Immature natural killer cell (primary cell): ENCODE measurements at regions not wholly inside any gene's neighbourhood (a gene's known extent, or its start where the extent isn't known, plus 50 kb on each side); places are given as distances from the start of the nearest gene placed in this dataset.

Experiments used
- DNase-seq, 3 donors: peaks; one replicate each; pipeline ENCODE4 v3.0.0; 2022; ENCODE audit warnings: mixed read lengths in 1 of 3
- H3K27ac Mint-ChIP-seq, 6 donors: one replicate each; pipeline ENCODE4 v1.8.0; 2020; ENCODE audit warnings: mixed read lengths in 6 of 6, mild to moderate bottlenecking in 5 of 6, inconsistent platforms in 4 of 6, moderate library complexity in 3 of 6
- H3K27me3 Mint-ChIP-seq, 3 donors: one replicate each; pipeline ENCODE4 v1.8.0; 2020 to 2021; ENCODE audit warnings: low read depth in 3 of 3, mild to moderate bottlenecking in 3 of 3, mixed read lengths in 3 of 3, moderate library complexity in 3 of 3, inconsistent platforms in 1 of 3
- H3K36me3 Mint-ChIP-seq, 3 donors: one replicate each; pipeline ENCODE4 v1.8.0; 2020; ENCODE audit warnings: mixed read lengths in 3 of 3, inconsistent platforms in 2 of 3, mild to moderate bottlenecking in 2 of 3
- H3K4me1 Mint-ChIP-seq, 2 donors: one replicate each; pipeline ENCODE4 v1.8.0; 2020; ENCODE audit warnings: inconsistent platforms in 2 of 2, mild to moderate bottlenecking in 2 of 2, mixed read lengths in 2 of 2, moderate library complexity in 1 of 2
- H3K4me3 Mint-ChIP-seq, 5 donors: one replicate each; pipeline ENCODE4 v1.8.0; 2020; ENCODE audit warnings: mild to moderate bottlenecking in 5 of 5, mixed read lengths in 5 of 5, inconsistent platforms in 3 of 5, moderate library complexity in 3 of 5
- H3K9me3 Mint-ChIP-seq, 6 donors: one replicate each; pipeline ENCODE4 v1.8.0; 2020; ENCODE audit warnings: mild to moderate bottlenecking in 6 of 6, mixed read lengths in 6 of 6, inconsistent platforms in 4 of 6, moderate library complexity in 3 of 6

DNA sequence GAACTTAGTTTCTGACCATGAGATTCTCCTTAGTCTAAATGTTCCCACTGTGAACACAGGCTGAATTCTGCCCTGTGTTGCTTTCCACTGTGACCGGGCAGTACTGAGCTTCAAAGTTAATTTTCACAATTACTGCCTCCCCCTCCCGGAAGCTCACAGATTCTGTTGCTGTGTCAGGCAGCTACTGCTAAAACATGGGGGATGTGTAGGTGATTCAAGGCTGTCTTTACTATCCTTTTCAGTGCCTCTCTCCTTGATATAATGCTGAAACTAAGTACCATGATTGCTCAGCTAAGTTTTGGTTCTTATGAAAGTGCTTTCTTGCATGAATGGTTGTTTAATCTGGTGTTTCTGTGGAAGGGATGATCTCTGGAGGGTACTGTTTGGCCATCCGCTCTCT lies 428.3 kb upstream of the NOVA1 start:
- Mint-ChIP-seq H3K27ac (no peak overlapping the region), H3K4me1 (no peaks in the 10 kb centered on the region), H3K27me3 (no peaks in the 10 kb centered on the region), H3K36me3 (no peaks in the 10 kb centered on the region), H3K4me3 (no peak overlapping the region), H3K9me3 (peaks cover 2 to 34% (median 6%) of the 10 kb centered on the region in 6 donors)
- no peak for DNase-seq

DNA sequence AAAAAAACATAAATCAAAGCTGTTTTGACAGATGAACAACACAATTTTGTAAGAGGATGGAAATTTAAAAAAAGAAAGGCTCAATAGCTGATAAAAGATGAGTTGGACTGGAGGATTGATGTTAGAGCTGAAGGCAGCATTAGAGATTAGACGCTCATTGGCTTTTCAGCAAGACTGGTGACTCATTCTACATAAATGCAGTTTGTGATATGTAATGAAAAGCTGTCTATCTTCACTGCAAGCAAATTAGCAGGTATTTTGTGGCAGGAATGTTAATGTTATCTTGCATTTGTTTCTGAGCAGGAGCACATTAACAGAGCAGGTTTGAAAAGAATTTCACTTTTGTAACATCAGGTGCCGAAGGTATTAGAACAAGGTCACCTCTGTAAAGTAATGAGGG lies 442.7 kb upstream of the NOVA1 start:
- no peak overlapping the region for H3K4me3 Mint-ChIP-seq
- H3K27me3 Mint-ChIP-seq: peaks cover 0 to 1% (median 0%) of the 10 kb centered on the region in 3 donors
- no peak for DNase-seq
- H3K36me3 Mint-ChIP-seq: no peaks in the 10 kb centered on the region
- H3K9me3 Mint-ChIP-seq: peaks cover 6 to 50% (median 21%) of the 10 kb centered on the region in 6 donors
- H3K4me1 Mint-ChIP-seq: no peaks in the 10 kb centered on the region
- H3K27ac Mint-ChIP-seq: no peak overlapping the region

DNA sequence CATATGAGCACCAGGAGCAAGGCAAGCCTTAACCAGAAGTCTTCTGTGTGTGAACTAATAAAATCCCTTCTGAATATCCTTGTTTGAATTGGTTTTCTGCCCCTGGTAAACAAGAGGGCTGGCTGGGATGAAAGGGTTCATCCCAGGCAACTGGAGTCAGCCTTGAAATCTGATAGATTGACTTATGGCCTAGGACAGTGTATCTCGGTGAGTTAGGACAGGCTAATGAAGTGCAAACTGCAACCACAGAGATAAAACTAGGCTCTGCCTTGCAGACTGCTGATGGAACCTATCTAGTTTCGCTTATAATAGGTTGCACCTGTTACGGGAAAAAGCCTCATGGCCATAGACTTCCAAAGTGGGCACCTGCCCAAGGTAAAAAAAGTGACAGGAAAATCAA lies 451.9 kb upstream of the NOVA1 start:
- Mint-ChIP-seq H3K27me3 (peaks cover 0 to 3% (median 0%) of the 10 kb centered on the region in 3 donors), H3K36me3 (no peaks in the 10 kb centered on the region), H3K4me3 (no peak overlapping the region), H3K4me1 (no peaks in the 10 kb centered on the region), H3K9me3 (peaks cover 5 to 44% (median 21%) of the 10 kb centered on the region in 6 donors), H3K27ac (no peak overlapping the region)
- no peak for DNase-seq

DNA sequence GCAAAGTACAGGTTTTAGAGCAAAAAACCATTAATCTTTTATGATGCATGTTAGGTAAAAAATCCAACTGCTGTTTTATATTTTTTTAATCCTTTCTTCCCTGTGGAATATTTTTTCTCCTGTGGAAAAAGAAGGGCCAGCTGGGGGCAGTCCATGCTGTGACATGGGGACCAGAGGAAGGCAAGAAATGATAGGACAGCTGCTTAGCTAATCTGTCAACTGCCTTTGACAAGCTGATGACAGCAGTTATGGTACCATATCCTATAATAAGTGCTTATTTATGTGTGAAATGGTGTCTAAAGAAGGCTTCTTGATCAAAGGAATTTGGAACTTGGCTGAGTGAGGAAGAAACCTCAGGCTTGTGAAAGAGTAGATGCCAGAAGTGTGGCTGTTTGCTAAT lies 452.4 kb upstream of the NOVA1 start:
- Mint-ChIP-seq H3K36me3 (no peaks in the 10 kb centered on the region), H3K4me3 (no peak overlapping the region), H3K4me1 (no peaks in the 10 kb centered on the region), H3K27me3 (peaks cover 0 to 3% (median 0%) of the 10 kb centered on the region in 3 donors), H3K27ac (no peak overlapping the region), H3K9me3 (peaks cover 5 to 45% (median 22%) of the 10 kb centered on the region in 6 donors)
- DNase-seq: no peak

DNA sequence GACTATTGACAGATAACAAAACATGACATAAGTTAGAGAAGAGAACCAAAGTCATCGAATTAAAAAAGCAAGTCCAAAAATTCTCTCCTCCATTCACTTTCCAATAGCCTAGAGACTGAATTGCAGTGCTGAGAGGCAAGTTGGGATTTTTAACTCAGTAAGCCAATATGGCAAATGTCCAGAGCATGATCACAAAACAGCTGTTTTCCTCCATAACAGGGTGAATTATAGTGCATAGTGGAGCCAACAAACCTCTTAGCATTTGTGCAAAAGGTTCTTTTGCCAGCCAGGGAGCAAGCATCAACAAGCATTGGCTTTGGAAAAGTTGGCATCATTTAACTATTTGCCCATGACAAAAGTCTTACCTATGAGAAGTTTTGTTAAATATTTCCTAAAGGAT lies 458.8 kb upstream of the NOVA1 start:
- no peaks in the 10 kb centered on the region for H3K36me3 Mint-ChIP-seq

DNA sequence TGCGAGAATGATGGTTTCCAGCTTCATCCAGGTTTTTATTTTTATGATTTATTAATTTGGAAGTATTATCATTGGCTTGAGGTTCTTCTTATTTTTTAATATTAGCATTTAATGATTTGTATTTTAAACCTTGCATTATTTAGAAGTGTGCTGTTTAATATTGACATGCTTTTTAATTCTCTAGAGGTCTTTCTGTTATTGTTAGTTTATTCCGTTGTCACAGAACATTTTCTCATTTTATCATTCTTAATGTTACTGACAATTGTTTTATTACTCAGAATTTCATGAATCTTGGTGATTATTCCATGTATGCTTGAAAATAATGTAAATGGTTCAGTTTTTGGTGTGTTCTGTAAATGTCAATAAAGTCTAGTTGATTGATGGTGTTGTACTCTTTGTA lies 463.5 kb upstream of the NOVA1 start:
- no peak for DNase-seq
- H3K27me3 Mint-ChIP-seq: no peaks in the 10 kb centered on the region
- no peak overlapping the region for H3K4me3 Mint-ChIP-seq
- no peaks in the 10 kb centered on the region for H3K36me3 Mint-ChIP-seq
- no peaks in the 10 kb centered on the region for H3K4me1 Mint-ChIP-seq
- no peak overlapping the region for H3K27ac Mint-ChIP-seq
- H3K9me3 Mint-ChIP-seq: peaks cover 8 to 35% (median 20%) of the 10 kb centered on the region in 6 donors

More for the DNA sequence above, 458.8 kb upstream of the NOVA1 start:
- DNase-seq: no peak
- Mint-ChIP-seq H3K27ac (no peak overlapping the region), H3K4me3 (no peak overlapping the region), H3K27me3 (peaks cover 0 to 3% (median 0%) of the 10 kb centered on the region in 3 donors), H3K9me3 (peaks cover 7 to 42% (median 27%) of the 10 kb centered on the region in 6 donors), H3K4me1 (no peaks in the 10 kb centered on the region)

DNA sequence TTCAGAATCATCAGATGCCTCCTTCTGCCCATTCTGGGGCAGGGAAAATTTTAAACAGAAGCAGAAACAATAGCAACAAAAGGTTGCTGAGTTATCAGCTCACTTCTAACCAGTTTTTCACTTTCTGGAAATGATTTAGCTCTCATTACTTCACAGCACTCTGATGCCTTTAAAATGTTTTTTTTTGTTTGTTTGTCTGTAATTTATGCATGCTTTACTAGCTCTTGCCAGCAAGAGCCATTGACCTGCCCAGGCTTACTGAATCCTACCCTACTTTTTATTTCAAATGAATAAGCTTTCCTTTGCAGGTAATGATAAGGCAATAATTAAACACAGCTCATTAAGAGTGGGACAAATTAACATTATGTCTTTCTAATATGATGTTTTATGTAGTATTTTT lies 466.1 kb upstream of the NOVA1 start:
- no peaks in the 10 kb centered on the region for H3K4me1 Mint-ChIP-seq
- H3K9me3 Mint-ChIP-seq: peaks cover 2 to 26% (median 19%) of the 10 kb centered on the region in 6 donors
- H3K4me3 Mint-ChIP-seq: no peak overlapping the region
- DNase-seq: no peak
- H3K36me3 Mint-ChIP-seq: no peaks in the 10 kb centered on the region
- no peak overlapping the region for H3K27ac Mint-ChIP-seq
- H3K27me3 Mint-ChIP-seq: peaks cover 0 to 2% (median 0%) of the 10 kb centered on the region in 3 donors

DNA sequence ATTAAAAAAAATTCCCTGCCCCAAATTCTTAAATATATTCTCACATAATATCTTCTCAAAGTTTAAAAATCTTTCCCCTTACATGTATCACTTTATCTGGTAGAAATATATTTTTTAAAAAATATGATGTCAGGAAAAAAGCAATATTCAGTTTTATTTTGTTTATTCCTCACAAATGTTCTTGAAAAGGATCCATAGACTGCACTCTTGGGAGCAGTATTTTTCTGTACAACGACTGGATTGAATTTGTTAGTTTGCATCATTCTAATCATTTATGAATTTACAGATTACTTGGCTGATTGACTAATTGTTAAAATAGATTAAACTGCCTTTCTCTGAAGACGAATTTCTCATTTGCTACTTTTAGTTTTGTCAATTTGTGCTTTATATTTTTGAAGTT lies 468.1 kb upstream of the NOVA1 start:
- no peak overlapping the region for H3K4me3 Mint-ChIP-seq
- peaks cover 5 to 30% (median 19%) of the 10 kb centered on the region in 6 donors for H3K9me3 Mint-ChIP-seq
- H3K27me3 Mint-ChIP-seq: peaks cover 0 to 2% (median 0%) of the 10 kb centered on the region in 3 donors
- no peaks in the 10 kb centered on the region for H3K36me3 Mint-ChIP-seq
- H3K4me1 Mint-ChIP-seq: no peaks in the 10 kb centered on the region
- no peak overlapping the region for H3K27ac Mint-ChIP-seq
- no peak for DNase-seq

DNA sequence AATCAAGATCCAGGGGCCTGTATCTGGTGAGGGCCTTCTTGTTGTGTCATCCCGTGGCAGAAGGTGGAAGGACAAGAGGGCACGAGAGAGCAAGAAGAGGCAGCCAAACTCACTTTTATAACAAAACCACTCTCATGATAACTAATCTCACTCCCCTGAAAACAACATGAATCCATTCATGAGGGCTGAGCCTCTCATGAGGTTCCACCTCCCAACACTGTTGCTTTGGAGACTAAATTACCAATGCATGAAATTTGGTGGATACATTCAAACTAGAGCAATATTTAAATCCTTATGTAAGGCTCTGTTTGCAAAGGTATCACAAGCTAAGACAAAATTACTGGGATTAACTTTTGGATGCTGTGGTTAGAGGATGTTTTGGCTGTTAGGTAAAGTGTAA lies 470.1 kb upstream of the NOVA1 start:
- Mint-ChIP-seq H3K4me1 (no peaks in the 10 kb centered on the region), H3K9me3 (peaks cover 7 to 34% (median 14%) of the 10 kb centered on the region in 6 donors), H3K4me3 (no peak overlapping the region), H3K27me3 (peaks cover 0 to 2% (median 1%) of the 10 kb centered on the region in 3 donors), H3K27ac (no peak overlapping the region), H3K36me3 (no peaks in the 10 kb centered on the region)
- no peak for DNase-seq

DNA sequence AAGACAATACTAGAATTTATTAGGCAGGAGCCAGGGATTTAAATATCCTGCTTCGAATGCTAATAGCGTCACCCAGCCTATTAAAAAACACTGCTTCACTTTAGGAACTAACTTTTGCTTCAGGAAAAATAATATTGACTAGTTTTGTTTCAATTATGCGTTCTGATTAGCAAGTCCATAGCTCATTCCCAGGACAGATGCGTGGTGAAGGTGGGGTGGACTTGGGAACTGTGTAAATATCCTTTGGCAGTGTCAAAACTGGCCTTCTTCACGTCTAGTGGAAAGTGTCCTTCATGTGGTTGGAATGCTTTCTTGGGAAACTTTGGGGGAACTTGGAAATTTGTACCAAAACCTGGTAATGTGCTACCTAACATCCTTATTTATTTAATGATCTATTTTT lies 474.8 kb upstream of the NOVA1 start:
- peaks cover 6 to 23% (median 9%) of the 10 kb centered on the region in 6 donors for H3K9me3 Mint-ChIP-seq
- H3K27me3 Mint-ChIP-seq: peaks cover 0 to 2% (median 1%) of the 10 kb centered on the region in 3 donors
- no peaks in the 10 kb centered on the region for H3K4me1 Mint-ChIP-seq
- H3K27ac Mint-ChIP-seq: no peak overlapping the region
- no peaks in the 10 kb centered on the region for H3K36me3 Mint-ChIP-seq
- no peak for DNase-seq
- no peak overlapping the region for H3K4me3 Mint-ChIP-seq

DNA sequence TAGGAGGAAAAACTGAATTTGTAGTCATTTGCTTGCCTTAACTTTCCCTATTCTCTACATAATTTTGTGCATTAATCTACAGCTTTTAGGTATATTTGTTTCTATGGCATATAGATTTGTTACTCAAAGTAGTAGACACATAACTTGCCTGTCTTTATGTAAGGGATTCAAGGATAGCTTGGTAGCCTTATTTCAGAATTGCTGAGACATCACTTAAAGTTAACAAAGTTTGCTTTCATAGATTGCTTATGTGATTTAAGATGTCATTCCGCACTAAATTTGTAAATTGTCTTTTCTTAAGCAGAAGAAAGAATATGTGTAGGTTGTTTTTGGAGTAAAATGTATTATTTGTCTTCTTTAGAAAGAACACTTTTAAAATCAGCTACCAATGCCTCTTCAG lies 477.7 kb upstream of the NOVA1 start:
- Mint-ChIP-seq H3K9me3 (peaks cover 9 to 39% (median 16%) of the 10 kb centered on the region in 6 donors), H3K4me1 (no peaks in the 10 kb centered on the region), H3K27me3 (peaks cover 0 to 1% (median 0%) of the 10 kb centered on the region in 3 donors), H3K36me3 (no peaks in the 10 kb centered on the region), H3K27ac (no peak overlapping the region), H3K4me3 (no peak overlapping the region)
- DNase-seq: no peak

DNA sequence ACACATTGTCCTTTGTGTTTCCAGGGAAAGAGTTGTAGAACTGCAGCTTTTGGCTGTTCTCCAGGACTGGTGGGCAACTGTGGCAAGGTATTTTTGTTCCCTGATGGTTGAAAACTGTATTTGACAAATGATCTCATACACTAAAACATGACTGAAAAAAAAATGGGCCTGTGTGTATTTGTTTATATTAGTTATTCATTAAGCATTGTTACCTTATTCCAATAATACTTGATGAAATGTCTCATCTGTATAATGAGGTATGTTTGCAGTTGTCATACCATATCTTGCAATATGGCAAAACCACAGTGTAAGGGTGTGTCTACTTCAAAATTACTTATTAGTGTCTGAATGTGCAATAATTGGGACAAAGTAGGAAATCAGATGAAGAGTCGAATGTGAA lies 479.4 kb upstream of the NOVA1 start:
- no peak for DNase-seq
- H3K27me3 Mint-ChIP-seq: no peaks in the 10 kb centered on the region
- H3K36me3 Mint-ChIP-seq: no peaks in the 10 kb centered on the region
- H3K9me3 Mint-ChIP-seq: peaks cover 7 to 47% (median 18%) of the 10 kb centered on the region in 6 donors
- H3K27ac Mint-ChIP-seq: no peak overlapping the region
- no peak overlapping the region for H3K4me3 Mint-ChIP-seq
- no peaks in the 10 kb centered on the region for H3K4me1 Mint-ChIP-seq

DNA sequence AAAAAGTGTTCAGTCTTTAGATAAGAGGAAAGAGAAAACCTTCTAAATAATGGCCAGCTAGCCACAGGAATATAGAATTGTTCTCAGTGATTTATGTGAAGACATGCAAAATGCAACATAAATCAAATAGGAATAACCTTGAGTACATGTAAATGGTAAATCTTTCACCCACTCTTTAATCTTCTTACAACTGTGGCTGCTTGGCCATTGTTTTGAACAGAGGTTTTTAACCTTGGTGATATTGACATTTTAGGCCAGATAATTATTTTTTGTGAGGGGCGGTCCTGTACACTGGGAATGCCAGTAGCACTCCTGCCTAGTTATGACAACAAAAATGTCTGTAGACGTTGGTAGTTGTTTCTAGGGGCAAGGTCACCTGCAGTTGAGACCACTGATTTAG lies 479.9 kb upstream of the NOVA1 start:
- peaks cover 6 to 52% (median 22%) of the 10 kb centered on the region in 6 donors for H3K9me3 Mint-ChIP-seq
- no peaks in the 10 kb centered on the region for H3K27me3 Mint-ChIP-seq
- no peak overlapping the region for H3K27ac Mint-ChIP-seq
- DNase-seq: no peak
- no peak overlapping the region for H3K4me3 Mint-ChIP-seq
- H3K4me1 Mint-ChIP-seq: no peaks in the 10 kb centered on the region
- H3K36me3 Mint-ChIP-seq: no peaks in the 10 kb centered on the region

DNA sequence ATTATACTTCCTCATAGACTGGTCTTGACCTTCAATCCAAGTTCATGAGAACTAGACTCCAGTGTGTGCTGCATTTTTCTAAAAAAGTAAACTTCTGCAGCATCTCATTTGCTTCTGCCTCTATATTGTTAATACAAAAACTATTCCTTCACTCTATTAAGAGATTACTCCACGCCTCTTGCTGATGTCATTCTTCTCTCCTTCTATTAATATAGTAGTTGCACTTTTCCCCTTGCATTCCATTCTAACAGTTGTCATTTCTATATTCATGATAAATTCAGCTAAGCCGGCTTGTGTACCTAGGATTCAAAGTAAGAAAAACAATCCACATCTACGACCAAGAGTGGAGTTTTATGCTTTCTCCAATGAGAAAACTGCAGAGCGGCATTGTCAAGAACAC lies 480.4 kb upstream of the NOVA1 start:
- no peaks in the 10 kb centered on the region for H3K4me1 Mint-ChIP-seq
- no peak overlapping the region for H3K4me3 Mint-ChIP-seq
- H3K9me3 Mint-ChIP-seq: peaks cover 6 to 57% (median 25%) of the 10 kb centered on the region in 6 donors
- no peaks in the 10 kb centered on the region for H3K36me3 Mint-ChIP-seq
- no peaks in the 10 kb centered on the region for H3K27me3 Mint-ChIP-seq
- H3K27ac Mint-ChIP-seq: no peak overlapping the region
- DNase-seq: no peak

DNA sequence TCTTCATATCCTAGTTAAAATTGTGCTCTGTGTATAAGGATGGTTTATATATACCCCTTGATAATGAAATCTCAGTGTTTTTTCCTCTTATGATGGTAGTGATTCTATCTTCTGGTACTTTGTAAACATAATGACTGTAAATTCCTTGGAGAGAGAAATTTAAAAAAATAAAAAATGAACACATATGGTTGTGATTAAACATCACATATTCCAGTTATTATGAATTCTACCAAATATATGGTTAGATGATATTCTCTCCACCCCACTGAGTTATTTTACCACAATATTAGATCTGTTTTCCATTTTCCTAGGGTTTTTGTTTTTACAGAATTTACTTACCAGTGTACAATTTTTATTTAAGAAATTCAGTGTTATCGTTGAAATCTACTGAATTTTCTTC lies 481.9 kb upstream of the NOVA1 start:
- Mint-ChIP-seq H3K4me1 (no peaks in the 10 kb centered on the region), H3K4me3 (no peak overlapping the region), H3K27me3 (no peaks in the 10 kb centered on the region), H3K27ac (no peak overlapping the region), H3K9me3 (peaks cover 4 to 57% (median 23%) of the 10 kb centered on the region in 6 donors), H3K36me3 (no peaks in the 10 kb centered on the region)
- no peak for DNase-seq
